C4-2B (cell line): ENCODE measurements at regions not wholly inside any gene's neighbourhood (a gene's known extent, or its start where the extent isn't known, plus 50 kb on each side); places are given as distances from the start of the nearest gene placed in this dataset.

ENCODE experiments used
- H3K27ac ChIP-seq: fragments of 450-650 bp; 2 replicates; pipeline ENCODE4 v1.5.1; 2017
- ZFX ChIP-seq: fragments of 450-650 bp; IDR thresholded peaks from 2 replicates; pipeline ENCODE4 v1.6.1; 2017
- TF ChIP-seq, protein P1 (sequence below): fragments of 450-650 bp; conservative IDR thresholded peaks from 2 replicates; pipeline ENCODE4 v1.5.1; 2017; ENCODE audit warnings: mild to moderate bottlenecking

- TF ChIP-seq ZFX = no peak
- TF ChIP-seq, protein P1, sequence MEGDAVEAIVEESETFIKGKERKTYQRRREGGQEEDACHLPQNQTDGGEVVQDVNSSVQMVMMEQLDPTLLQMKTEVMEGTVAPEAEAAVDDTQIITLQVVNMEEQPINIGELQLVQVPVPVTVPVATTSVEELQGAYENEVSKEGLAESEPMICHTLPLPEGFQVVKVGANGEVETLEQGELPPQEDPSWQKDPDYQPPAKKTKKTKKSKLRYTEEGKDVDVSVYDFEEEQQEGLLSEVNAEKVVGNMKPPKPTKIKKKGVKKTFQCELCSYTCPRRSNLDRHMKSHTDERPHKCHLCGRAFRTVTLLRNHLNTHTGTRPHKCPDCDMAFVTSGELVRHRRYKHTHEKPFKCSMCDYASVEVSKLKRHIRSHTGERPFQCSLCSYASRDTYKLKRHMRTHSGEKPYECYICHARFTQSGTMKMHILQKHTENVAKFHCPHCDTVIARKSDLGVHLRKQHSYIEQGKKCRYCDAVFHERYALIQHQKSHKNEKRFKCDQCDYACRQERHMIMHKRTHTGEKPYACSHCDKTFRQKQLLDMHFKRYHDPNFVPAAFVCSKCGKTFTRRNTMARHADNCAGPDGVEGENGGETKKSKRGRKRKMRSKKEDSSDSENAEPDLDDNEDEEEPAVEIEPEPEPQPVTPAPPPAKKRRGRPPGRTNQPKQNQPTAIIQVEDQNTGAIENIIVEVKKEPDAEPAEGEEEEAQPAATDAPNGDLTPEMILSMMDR = no peak
- no peak overlapping the region for H3K27ac ChIP-seq
Measured at GRCh38 chr7:125382401-125382800, 452.8 kb upstream of the POT1 start.

DNA sequence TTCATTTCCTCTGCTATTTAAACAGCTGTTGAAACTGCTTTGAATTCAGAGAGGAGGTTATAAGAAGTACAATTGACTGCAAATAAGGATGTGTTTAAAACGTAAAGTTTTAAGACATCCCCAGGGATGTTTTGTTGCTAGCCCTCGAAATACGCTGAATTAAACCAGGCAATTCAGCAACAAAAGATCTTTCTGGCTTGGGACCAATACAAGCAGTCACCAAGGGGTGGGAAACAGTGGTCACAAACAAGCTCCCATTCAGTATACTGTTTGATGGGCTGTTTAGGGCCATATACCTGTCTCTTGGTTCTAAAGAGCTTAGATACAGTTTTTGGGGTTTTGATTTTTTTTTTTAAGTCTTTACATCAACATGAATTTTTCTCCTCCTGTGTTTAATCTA is 446.3 kb upstream of the POT1 start:
- H3K27ac ChIP-seq = no peak overlapping the region
- TF ChIP-seq, protein P1 = no peak
- no peak for TF ChIP-seq ZFX

- no peak overlapping the region for H3K27ac ChIP-seq
- TF ChIP-seq, protein P1 = no peak
- TF ChIP-seq ZFX = no peak
Measured at GRCh38 chr7:125370502-125370901, 440.9 kb upstream of the POT1 start.

- no peak overlapping the region for H3K27ac ChIP-seq
Measured at GRCh38 chr7:125363873-125364272, 434.2 kb upstream of the POT1 start.

GRCh38 chr7:125358551-125359167 is 429.0 kb upstream of the POT1 start:
- no peak overlapping the region for H3K27ac ChIP-seq
- no peak for TF ChIP-seq ZFX
- TF ChIP-seq, protein P1 = no peak

More at GRCh38 chr7:125363873-125364272, 434.2 kb upstream of the POT1 start:
- no peak for TF ChIP-seq ZFX
- TF ChIP-seq, protein P1 = no peak

DNA sequence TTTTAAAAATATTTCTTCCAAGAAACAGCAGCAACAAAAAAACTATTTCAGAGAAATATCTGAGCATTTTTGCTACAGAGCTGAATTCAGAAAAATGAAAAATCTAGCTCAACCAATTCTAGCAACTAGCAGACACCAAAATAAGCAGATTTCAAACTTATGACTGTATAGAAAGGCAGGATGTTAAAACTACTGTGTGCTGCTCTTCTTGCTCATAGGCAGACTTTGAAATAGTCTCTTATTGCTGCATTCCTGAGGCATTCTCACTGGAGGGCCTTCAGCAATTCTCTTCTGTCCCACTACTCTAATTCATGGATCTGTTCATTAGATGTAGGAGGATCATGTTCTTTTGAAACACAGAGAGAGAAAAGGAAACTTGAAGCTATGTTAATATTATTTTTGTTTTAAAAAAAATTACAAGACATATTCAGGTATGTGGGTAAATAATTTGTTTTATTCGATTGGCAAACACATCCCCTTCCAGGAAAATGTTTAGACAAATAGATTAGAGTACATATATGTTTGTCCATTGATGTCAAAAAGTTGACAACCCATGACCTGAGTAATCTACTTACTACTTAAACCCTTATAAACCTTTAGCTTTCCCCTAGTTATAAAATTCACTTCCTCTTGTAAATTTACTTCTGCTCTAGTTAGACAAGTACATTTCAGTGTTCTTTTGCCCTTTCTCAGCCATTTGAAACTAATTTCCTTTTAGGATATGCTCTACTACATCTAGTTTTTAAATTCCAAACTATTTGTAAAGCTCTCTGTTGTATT is 428.2 kb upstream of the POT1 start:
- no peak overlapping the region for H3K27ac ChIP-seq
- TF ChIP-seq ZFX = no peak
- TF ChIP-seq, protein P1 = no peak

DNA sequence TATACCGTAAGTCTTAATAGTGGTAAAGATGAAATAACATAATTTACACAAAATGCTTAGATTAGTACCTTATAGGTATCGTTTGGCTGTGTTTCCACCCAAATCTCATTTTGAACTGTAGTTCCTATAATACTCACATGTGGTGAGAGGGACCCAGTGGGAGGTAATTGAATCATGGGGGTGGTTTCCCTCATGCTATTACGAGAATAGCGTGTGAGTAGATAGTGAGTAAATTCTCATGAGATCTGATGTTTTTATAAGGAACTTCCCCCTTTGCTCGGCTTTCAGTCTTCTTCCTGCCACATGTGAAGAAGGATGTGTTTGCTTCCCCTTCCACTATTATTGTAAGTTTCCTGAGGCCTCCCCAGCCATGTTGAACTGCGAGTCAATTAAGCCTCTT is 426.3 kb upstream of the POT1 start:
- TF ChIP-seq, protein P1 = no peak
- no peak for TF ChIP-seq ZFX
- H3K27ac ChIP-seq = no peak overlapping the region
